NCI-H446 (cell line): ENCODE measurements at regions not wholly inside any gene's neighbourhood (a gene's known extent, or its start where the extent isn't known, plus 50 kb on each side); places are given as distances from the start of the nearest gene placed in this dataset.
"Not testable (repeated sequence)": the region's sequence is repeated elsewhere in the genome, so short reads cannot be mapped to it uniquely, and the experiment has no call there.

ENCODE experiments used
- DNase-seq, 2 experiments: peaks; one replicate each; lab custom pipeline; 2025; lab: John Stamatoyannopoulos, UW

GRCh38 chr13:54699831-54700230 is 1671.2 kb downstream of the OLFM4 start:
- DNase-seq = no peak

- DNase-seq = no peak
Measured at GRCh38 chr13:54705738-54706137, 1677.1 kb downstream of the OLFM4 start.

- no peak for DNase-seq
Measured at GRCh38 chr13:54706336-54706735, 1677.7 kb downstream of the OLFM4 start.

- no peak for DNase-seq
Measured at GRCh38 chr13:54709546-54709945, 1680.9 kb downstream of the OLFM4 start.

DNA sequence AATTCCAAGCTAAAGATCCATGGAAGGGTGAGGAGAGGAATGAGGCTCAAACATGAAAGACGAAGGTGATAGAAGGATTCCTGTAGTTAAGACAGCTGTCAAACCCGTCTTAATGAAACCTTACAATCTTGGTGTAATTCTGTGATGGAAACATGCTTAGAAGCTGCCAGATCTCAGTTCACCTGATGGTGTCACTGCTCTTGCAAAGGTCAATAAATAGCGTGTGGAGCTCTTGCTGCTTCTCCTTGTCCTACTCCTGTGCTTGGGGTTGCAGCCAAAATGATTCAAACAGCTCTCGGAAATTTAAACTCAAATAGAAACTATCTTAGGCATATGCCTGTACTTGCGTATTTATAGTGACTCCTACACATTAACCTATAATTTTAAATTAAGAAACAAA is 1705.0 kb downstream of the OLFM4 start:
- no peak for DNase-seq

- DNase-seq = not testable (repeated sequence)
Measured at GRCh38 chr13:54737211-54737610, 1708.6 kb downstream of the OLFM4 start.

DNA sequence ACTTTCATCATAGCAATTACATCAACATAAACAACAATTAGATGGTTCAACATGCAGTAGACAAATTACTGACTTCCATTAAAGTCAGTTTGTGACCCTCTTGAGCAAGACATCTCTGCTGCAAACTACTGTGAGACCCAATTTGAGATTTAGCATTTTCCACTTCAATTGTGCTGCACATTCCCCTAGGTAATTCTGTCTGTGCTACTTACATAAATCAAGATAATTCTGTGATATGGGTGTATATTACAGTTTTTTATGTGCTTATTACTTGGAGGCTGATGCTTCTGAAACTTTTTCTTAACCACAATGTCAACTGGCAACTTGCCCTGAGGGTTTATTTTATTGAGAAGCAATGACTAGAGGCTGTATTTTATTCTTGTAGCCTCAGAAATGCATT is 1714.4 kb downstream of the OLFM4 start:
- DNase-seq = no peak

GRCh38 chr13:54744747-54745146 is 1716.1 kb downstream of the OLFM4 start:
- DNase-seq = no peak

DNA sequence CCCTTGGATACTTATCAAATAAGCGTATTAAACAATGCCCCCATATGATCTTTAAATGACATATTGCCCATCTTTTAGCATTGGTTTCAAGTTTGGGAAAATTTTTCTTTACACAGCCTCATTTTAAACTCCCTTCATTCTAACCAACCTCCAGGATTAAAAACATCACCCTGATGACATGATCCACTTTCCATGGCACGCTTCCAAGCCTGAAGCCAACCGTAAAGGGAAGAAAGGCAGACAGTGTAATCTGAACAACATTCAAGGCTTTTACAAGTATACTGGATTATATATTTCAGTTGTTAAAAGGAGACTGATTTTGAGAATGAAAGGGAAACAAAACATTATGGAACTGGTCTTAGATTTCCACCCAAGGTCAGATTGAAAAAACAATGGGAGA is 1721.9 kb downstream of the OLFM4 start:
- peak; percentile 15 to 58 for DNase-seq

DNA sequence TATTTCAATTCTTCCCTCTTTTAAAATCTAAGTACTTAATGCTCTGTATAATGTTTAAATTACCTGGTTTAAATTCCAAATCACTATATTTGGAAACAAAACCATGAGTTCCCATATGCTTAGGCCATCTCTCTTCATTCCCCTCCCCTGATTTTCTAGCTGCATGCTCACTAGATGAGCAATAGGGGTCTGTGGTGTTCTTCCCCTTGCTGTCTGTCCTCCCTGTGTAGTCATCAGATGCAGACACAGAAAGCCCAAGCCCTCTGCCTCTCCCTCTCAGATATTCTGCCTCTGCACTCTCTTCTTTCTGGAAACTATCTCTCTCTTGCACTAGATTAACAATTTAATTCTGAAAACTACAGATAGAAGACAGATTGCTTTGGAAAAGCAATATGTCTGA is 1730.2 kb downstream of the OLFM4 start:
- no peak for DNase-seq

DNA sequence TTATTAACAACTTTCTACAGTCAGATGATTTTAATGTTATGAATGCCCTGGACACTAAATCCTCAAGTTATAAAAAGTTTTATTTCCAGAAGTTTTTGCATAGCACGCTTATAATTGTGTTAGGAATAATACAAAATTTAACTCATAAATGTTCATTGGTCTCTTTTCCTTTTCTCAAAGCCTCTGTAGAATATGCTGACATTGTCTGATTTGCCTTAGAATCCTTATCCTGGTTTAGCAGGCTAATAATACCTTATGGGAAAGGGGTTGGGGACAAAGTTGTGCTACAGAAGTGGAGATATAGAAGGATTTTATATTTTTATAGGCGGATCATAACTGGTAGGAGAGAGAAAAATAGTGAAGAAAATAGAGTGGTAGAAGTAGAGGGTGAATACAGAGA is 1739.6 kb downstream of the OLFM4 start:
- DNase-seq = no peak

DNA sequence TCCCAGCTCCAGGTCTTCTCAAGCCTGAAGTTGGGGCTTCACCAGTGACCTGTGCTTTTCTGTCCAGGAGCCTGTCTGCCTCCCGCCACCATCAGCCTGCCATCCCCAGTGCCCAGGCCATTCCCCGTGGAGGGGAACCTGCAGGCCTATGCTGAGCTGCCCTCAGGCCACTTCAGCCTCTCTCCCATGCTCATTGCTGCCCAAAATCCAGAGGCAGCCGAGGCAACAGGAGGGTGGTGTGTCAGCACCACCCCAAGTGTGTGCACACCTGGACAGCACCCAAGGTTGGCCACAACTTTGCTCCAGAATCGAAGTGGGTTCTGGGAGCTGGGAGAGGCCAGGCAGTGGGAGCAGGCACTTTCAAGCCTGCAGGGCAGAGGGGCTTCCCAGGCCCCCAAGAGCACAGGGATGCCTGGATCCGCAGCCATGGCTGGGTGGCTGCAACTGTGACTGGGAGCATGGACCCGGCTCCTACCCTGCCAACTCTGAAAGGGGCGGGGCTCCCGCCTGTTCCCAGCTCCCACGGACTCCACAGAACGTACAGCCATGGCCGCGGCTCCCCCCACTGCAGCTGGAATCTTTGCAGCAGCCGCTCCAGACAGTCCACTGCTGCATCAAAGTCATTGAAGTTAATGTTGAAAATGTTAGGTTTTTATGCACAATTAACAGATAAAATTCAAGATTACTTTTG is 1747.0 kb downstream of the OLFM4 start:
- no peak for DNase-seq

DNA sequence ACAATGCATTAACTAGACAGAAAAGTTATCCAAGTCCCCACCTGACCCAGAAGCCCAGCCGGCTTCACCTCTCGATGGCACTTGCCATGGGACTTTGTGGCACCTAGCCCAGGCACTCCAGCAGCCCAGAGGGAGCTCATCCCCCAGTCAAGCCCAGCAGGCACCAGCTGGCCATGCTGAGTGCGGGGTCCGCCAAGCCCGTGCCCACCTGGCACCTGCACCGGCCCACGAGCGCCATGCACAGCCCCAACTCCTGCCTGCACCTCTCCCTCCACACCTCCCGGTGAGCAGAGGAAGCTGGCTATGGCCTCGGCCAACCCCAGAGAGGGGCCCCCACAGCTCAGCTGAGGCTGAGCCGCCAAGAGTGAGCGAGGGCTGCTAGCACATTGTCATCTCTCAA is 1759.1 kb downstream of the OLFM4 start:
- no peak for DNase-seq

- no peak for DNase-seq
Measured at GRCh38 chr13:54799621-54800226, 1771.1 kb downstream of the OLFM4 start.

- DNase-seq = no peak
Measured at GRCh38 chr13:54802226-54802625, 1773.6 kb downstream of the OLFM4 start.

DNA sequence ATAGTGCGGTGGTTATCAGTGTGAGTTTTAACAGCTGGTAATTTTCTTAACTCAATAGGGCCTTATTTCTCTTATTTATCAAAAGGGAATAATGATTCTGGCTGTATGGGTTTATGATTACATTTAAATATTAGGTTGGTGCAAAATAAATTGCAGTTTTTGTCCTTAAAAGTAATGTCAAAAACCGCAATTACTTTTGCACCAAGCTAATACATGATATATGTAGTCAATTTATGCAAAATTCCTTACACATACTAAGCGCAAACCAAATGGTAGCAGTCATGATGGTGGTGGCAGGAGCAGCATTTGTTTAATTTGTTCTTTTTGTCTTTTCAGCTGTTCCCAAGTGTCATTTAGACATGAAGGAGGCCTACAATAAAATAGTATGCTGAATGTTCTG is 1777.1 kb downstream of the OLFM4 start:
- no peak for DNase-seq

GRCh38 chr13:54821938-54822470 is 1793.4 kb downstream of the OLFM4 start:
- not testable (repeated sequence) for DNase-seq

- not testable (repeated sequence) for DNase-seq
Measured at GRCh38 chr13:54829391-54830068, 1800.9 kb downstream of the OLFM4 start.

DNA sequence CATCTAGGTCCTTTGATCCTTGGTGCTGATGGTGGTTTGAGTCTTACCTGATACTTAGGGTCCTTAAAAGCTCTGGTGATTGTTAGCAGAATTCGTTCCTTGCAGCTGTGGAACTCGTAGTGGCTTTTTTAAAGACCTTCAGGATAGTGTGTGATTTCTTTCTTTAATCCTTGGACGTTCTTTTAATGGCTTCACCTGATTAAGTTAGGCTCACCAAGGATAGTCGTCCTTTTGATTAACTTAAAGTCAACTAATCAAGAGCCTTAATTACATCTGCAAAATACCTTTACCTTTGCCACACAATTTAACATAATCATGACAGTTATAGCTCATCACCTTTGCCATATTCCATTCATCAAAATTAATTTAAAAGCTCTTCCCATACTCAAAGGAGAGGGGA is 1807.7 kb downstream of the OLFM4 start:
- DNase-seq = no peak

DNA sequence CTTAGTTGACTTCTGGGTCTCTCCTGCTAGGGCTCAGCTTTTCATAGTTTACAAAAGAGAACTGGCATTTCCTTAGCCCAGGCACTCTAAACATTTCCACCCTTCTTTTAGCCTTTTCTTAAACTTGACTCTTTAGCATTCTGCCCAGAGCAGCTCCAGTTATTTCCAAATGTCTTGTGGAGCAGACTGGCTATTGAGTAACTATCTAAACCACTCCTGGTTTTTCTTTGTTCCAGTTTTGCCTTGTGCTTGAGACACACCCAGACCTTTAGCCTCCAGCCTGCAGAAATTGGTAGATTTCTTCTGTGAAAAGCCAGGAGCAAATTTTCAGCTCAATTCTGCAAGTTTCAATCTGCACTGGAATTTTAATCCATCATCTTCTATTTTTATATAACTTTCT is 1813.1 kb downstream of the OLFM4 start:
- no peak for DNase-seq

GRCh38 chr13:54845351-54845965 is 1816.8 kb downstream of the OLFM4 start:
- no peak for DNase-seq

DNA sequence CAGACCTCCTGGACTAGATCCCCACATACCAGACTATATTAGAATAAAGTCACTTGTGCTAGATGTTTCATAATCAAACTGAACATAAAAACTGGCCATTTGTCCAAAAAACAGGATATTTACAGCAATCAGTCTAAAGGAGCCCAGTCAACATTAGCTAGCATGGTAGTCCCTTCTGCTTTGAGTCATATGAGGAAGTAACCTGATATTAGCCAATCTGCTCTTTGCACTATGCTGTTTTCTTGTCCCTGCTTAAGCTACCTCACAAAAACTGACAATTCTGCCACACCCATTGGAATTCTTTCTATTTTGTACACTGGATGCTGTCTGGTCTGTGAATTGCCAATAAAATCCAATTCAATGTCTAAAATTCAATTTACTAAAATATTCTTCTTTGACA is 1824.2 kb downstream of the OLFM4 start:
- no peak for DNase-seq

DNA sequence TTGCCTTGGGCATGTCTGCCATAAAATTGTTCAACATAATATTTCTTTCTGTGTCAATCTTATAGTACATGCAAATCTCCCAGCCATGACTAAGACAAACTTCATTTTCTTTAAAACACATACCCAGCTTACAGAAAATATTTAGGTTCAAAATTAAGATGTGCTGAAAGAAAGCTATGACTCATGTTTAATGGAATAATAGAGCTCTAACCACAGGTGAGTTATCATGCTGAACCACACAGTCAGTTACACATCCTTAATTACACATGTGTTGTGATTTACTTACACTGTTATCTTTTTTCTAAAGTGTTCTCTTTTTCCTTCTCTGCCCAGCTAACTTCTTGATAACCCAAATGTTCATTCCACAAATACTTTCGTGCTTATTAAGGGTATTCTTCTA is 1831.2 kb downstream of the OLFM4 start:
- DNase-seq = no peak
